Memory B cell (primary cell): ENCODE measurements at regions not wholly inside any gene's neighbourhood (a gene's known extent, or its start where the extent isn't known, plus 50 kb on each side); places are given as distances from the start of the nearest gene placed in this dataset.

Source experiments
- ATAC-seq: fragments of 150-1000 bp; cut with Tn5 transposase; 2 replicates; pipeline ENCODE4 v1.10.0; 2021; ENCODE audit warnings: low read depth, mild to moderate bottlenecking, moderate library complexity
- DNase-seq, 2 donors: peaks; one replicate each; pipeline ENCODE4 v3.0.0; 2022; ENCODE audit warnings: low spot score in 2 of 2
- H3K27ac Mint-ChIP-seq: one replicate; pipeline ENCODE4 v1.8.0; 2022; ENCODE audit warnings: mild to moderate bottlenecking, moderate library complexity, mixed read lengths
- H3K27me3 Mint-ChIP-seq: one replicate; pipeline ENCODE4 v1.8.0; 2022; ENCODE audit warnings: mixed read lengths
- H3K36me3 Mint-ChIP-seq: one replicate; pipeline ENCODE4 v1.8.0; 2022; ENCODE audit warnings: mild to moderate bottlenecking, mixed read lengths
- H3K4me1 Mint-ChIP-seq: one replicate; pipeline ENCODE4 v1.8.0; 2022; ENCODE audit warnings: mixed read lengths
- H3K4me3 Mint-ChIP-seq: one replicate; pipeline ENCODE4 v1.8.0; 2022; ENCODE audit warnings: mild to moderate bottlenecking, moderate library complexity, mixed read lengths
- H3K9me3 Mint-ChIP-seq: one replicate; pipeline ENCODE4 v1.8.0; 2022; ENCODE audit warnings: mixed read lengths

DNA sequence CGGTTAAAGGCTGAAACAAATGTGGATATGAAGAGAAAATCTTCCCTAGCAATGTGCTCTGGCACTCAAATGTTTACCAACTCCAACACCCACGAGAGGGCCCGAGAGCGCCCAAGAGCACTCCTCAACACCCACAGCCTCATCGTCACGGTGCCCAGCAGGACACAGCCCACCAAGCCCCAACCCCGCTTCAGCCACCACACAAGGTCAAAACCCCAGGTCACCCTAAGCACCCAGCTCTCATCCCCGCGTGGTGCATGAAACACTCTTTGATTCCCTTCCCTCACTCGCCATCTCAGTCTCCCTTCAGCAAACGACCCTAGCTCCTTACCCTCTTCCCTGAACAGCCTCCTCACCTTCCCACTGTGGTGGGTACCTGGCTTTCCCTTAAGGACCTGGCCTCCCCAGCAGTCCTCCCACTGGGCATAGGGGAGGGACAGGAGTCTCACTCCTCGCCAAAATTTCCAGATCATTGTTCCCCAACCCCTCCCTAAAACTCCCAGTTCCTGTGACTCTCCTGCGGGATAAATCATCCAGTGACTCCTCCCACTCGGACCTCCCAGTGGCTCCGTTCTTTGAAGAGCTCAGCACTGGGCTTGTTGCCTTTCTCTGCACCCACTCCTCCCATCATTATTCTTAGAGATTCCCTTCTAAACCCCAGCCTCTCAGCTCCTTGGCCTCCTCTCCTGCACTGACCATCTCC, 170.4 kb upstream of the SYT6 start:
- no peaks in the 10 kb centered on the region for H3K4me1 Mint-ChIP-seq
- H3K36me3 Mint-ChIP-seq = no peaks in the 10 kb centered on the region
- DNase-seq (no peak), ATAC-seq (no peak)
- no peak overlapping the region for H3K27ac Mint-ChIP-seq
- no peaks in the 10 kb centered on the region for H3K9me3 Mint-ChIP-seq
- H3K27me3 Mint-ChIP-seq = peaks cover 5% of the 10 kb centered on the region
- H3K4me3 Mint-ChIP-seq = no peak overlapping the region

DNA sequence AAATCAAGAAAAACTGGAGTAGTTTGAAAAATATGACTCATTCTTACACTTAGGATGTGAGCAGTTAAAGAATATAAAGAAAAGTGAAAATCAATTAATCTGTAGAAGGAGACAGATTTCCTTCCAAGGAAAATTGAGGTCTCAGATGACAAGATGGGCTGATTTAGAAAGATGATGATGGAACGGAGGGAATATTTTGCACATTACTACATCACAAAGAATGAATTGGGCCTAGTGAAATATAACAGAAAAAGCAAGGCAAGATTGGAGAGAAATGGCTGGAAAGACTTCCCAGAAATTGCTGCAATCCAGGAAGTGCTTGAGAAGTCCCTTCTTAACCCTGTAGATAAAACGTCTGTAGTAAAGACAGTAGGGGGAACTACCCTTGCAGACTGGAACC, 169.1 kb upstream of the SYT6 start:
- ATAC-seq (no peak), DNase-seq (no peak)
- H3K9me3 Mint-ChIP-seq = no peaks in the 10 kb centered on the region
- H3K27ac Mint-ChIP-seq = no peak overlapping the region
- H3K4me1 Mint-ChIP-seq = no peaks in the 10 kb centered on the region
- H3K4me3 Mint-ChIP-seq = no peak overlapping the region
- peaks cover 4% of the 10 kb centered on the region for H3K27me3 Mint-ChIP-seq
- no peaks in the 10 kb centered on the region for H3K36me3 Mint-ChIP-seq

DNA sequence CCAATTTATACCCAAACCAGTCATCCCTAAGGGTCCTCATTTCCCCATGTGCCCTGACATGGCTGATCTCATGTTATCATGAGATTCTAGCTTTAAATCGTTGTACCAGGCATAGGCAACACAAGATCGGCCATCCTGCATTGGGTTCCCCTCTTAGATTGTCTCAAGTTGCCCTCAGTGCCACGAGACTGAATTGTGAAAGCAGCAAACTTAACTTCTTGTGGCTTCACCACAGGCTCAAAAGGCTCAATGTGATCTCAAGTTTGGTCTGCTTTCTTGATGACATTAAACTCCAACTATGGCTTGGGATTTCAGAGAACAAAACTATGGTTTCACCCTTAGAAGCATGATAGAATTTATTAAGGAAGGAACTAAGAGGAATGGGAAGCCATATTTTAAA, 168.5 kb upstream of the SYT6 start:
- no peak overlapping the region for H3K27ac Mint-ChIP-seq
- peaks cover 4% of the 10 kb centered on the region for H3K27me3 Mint-ChIP-seq
- DNase-seq (no peak), ATAC-seq (no peak)
- no peaks in the 10 kb centered on the region for H3K9me3 Mint-ChIP-seq
- H3K4me3 Mint-ChIP-seq = no peak overlapping the region
- no peaks in the 10 kb centered on the region for H3K4me1 Mint-ChIP-seq
- no peaks in the 10 kb centered on the region for H3K36me3 Mint-ChIP-seq

DNA sequence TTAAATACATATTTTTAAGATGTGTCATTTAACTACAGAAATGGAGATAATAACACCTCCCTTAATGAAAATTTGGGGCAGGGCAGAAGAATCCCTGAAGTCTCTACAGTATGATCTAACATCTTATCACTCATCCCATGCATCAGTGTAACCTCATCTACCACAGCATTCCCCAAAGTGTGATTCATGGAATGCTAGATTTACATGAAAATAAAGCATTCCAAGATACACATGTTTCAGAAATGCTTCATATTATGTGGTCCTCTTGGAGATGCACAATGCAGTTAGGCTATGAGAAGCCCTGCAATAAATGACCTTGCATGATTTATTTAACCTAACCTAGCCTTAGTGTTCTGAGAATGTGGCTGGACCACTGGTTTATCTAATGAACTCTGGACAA, 166.9 kb upstream of the SYT6 start:
- H3K27ac Mint-ChIP-seq = no peak overlapping the region
- peaks cover 4% of the 10 kb centered on the region for H3K27me3 Mint-ChIP-seq
- DNase-seq = no peak
- no peaks in the 10 kb centered on the region for H3K4me1 Mint-ChIP-seq
- no peak for ATAC-seq
- H3K9me3 Mint-ChIP-seq = no peaks in the 10 kb centered on the region
- no peaks in the 10 kb centered on the region for H3K36me3 Mint-ChIP-seq
- H3K4me3 Mint-ChIP-seq = no peak overlapping the region

GRCh38 chr1:114319418-114319817, 165.7 kb upstream of the SYT6 start:
- Mint-ChIP-seq H3K4me1 (no peaks in the 10 kb centered on the region), H3K27ac (no peak overlapping the region), H3K9me3 (no peaks in the 10 kb centered on the region), H3K36me3 (no peaks in the 10 kb centered on the region), H3K4me3 (no peak overlapping the region), H3K27me3 (peaks cover 4% of the 10 kb centered on the region)
- DNase-seq (no peak), ATAC-seq (no peak)

DNA sequence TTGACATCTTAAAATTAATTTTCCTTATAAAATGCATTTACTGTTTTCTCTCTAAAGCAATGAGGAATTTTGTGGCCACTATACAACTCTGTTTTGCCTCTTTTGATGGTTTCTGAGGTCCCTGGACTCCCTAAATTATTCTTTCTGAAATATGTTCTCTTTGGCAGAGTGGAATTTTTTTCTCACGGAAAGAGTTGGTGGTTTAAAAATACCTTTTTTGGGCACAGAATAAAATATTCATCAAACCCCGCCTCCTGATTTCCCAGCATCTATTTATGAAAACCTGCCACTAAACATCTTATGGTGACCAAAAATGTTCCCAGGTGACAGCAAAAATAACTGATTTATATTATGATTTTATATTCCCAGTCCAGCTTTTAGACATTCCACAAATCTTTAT, 165.3 kb upstream of the SYT6 start:
- H3K9me3 Mint-ChIP-seq = no peaks in the 10 kb centered on the region
- H3K27ac Mint-ChIP-seq = no peak overlapping the region
- no peak overlapping the region for H3K4me3 Mint-ChIP-seq
- DNase-seq (no peak), ATAC-seq (no peak)
- H3K27me3 Mint-ChIP-seq = peaks cover 5% of the 10 kb centered on the region
- no peaks in the 10 kb centered on the region for H3K36me3 Mint-ChIP-seq
- no peaks in the 10 kb centered on the region for H3K4me1 Mint-ChIP-seq

- no peak overlapping the region for H3K27ac Mint-ChIP-seq
- H3K9me3 Mint-ChIP-seq = peaks cover 4% of the 10 kb centered on the region
- ATAC-seq (no peak), DNase-seq (no peak)
- no peaks in the 10 kb centered on the region for H3K36me3 Mint-ChIP-seq
- peaks cover 10% of the 10 kb centered on the region for H3K27me3 Mint-ChIP-seq
- no peak overlapping the region for H3K4me3 Mint-ChIP-seq
- no peaks in the 10 kb centered on the region for H3K4me1 Mint-ChIP-seq
These were observed 162.5 kb upstream of the SYT6 start for GRCh38 chr1:114316204-114316603.

- DNase-seq (no peak), ATAC-seq (peak; percentile 24)
- H3K27ac Mint-ChIP-seq = no peak overlapping the region
- no peaks in the 10 kb centered on the region for H3K4me1 Mint-ChIP-seq
- peaks cover 4% of the 10 kb centered on the region for H3K9me3 Mint-ChIP-seq
- no peaks in the 10 kb centered on the region for H3K36me3 Mint-ChIP-seq
- peaks cover 13% of the 10 kb centered on the region for H3K27me3 Mint-ChIP-seq
- H3K4me3 Mint-ChIP-seq = no peak overlapping the region
These were observed 162.0 kb upstream of the SYT6 start for GRCh38 chr1:114315631-114316030.

DNA sequence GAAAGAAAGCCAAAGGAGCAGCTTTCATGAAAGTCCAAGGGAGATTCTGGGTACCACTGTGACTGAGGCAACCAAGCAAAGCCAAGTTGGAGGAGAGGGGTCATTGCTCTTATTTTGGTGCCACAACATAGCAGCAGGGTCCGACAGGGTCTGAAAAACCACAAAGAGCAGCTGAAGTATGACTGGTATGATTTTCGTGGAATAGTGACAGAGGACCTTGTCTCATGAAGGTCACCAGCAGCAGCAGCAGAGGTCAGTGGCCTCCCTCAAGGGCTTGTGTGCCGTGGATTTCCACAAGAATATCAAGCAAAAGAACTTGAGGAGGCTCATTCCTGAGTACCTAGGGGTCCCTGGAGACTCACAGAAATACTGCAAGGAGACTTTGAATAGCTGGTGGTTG, 160.9 kb upstream of the SYT6 start:
- Mint-ChIP-seq H3K36me3 (no peaks in the 10 kb centered on the region), H3K4me1 (no peaks in the 10 kb centered on the region), H3K27me3 (peaks cover 14% of the 10 kb centered on the region), H3K9me3 (peaks cover 4% of the 10 kb centered on the region), H3K27ac (no peak overlapping the region), H3K4me3 (no peak overlapping the region)
- DNase-seq (no peak), ATAC-seq (no peak)

GRCh38 chr1:114314098-114314497, 160.4 kb upstream of the SYT6 start:
- ATAC-seq = no peak
- Mint-ChIP-seq H3K4me1 (no peaks in the 10 kb centered on the region), H3K9me3 (peaks cover 4% of the 10 kb centered on the region), H3K27me3 (peaks cover 14% of the 10 kb centered on the region), H3K36me3 (no peaks in the 10 kb centered on the region), H3K4me3 (no peak overlapping the region), H3K27ac (no peak overlapping the region)
- DNase-seq = no peak

- no peak overlapping the region for H3K27ac Mint-ChIP-seq
- peaks cover 16% of the 10 kb centered on the region for H3K27me3 Mint-ChIP-seq
- ATAC-seq = no peak
- H3K9me3 Mint-ChIP-seq = peaks cover 7% of the 10 kb centered on the region
- no peak overlapping the region for H3K4me3 Mint-ChIP-seq
- DNase-seq = no peak
- no peaks in the 10 kb centered on the region for H3K4me1 Mint-ChIP-seq
- no peaks in the 10 kb centered on the region for H3K36me3 Mint-ChIP-seq
These were observed 157.1 kb upstream of the SYT6 start for GRCh38 chr1:114310695-114311271.

DNA sequence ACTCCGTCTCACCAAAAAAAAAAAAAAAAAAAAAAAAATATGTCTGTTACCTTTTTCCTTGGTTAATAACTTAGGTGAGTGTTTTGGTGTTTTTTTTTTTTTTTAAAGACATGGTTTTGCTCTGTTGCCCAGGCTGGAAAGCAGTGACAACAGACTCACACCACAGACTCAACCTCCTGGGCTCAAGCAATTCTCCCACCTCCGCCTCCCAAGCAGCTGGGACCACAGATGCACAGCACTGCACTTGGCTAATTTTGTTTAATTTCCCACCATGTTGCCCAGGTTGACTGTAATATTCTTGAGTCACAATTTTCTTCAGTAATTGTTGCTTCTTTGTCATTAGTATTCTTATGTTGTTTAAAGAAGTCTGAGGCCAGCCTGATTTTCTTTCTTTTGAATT, 149.2 kb upstream of the SYT6 start:
- Mint-ChIP-seq H3K36me3 (peaks cover 1% of the 10 kb centered on the region), H3K9me3 (peaks cover 1% of the 10 kb centered on the region), H3K27me3 (peaks cover 6% of the 10 kb centered on the region), H3K27ac (no peak overlapping the region), H3K4me3 (no peak overlapping the region), H3K4me1 (no peaks in the 10 kb centered on the region)
- DNase-seq = no peak
- ATAC-seq = no peak

- H3K4me1 Mint-ChIP-seq = no peaks in the 10 kb centered on the region
- DNase-seq (no peak), ATAC-seq (no peak)
- H3K27ac Mint-ChIP-seq = no peak overlapping the region
- peaks cover 5% of the 10 kb centered on the region for H3K27me3 Mint-ChIP-seq
- H3K36me3 Mint-ChIP-seq = no peaks in the 10 kb centered on the region
- H3K4me3 Mint-ChIP-seq = no peak overlapping the region
- no peaks in the 10 kb centered on the region for H3K9me3 Mint-ChIP-seq
These were observed 145.8 kb upstream of the SYT6 start for GRCh38 chr1:114299331-114299975.

GRCh38 chr1:114298008-114298407, 144.3 kb upstream of the SYT6 start:
- Mint-ChIP-seq H3K36me3 (no peaks in the 10 kb centered on the region), H3K27me3 (peaks cover 7% of the 10 kb centered on the region), H3K27ac (no peak overlapping the region), H3K4me3 (no peak overlapping the region), H3K9me3 (no peaks in the 10 kb centered on the region), H3K4me1 (no peaks in the 10 kb centered on the region)
- DNase-seq (no peak), ATAC-seq (no peak)

DNA sequence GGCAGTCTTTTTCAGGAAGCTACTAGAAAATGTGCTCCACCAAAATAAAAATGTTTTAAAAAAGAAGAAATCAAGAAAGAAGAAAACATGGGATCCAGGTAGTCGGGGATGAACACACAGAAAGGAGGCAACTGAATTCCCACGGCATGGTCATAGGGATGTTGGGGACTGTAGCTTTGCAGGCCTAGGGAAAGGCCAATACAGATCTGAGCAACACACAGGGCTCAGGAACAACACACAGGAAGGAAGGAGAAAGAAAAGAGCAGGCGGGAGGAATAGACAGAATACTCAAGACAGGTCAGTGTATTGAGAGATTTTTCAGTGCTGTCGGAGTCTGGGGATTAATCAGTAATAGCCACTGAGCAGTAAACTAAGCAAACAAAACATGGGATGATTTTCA, 142.7 kb upstream of the SYT6 start:
- no peaks in the 10 kb centered on the region for H3K9me3 Mint-ChIP-seq
- H3K4me3 Mint-ChIP-seq = no peak overlapping the region
- no peak for ATAC-seq

More for the DNA sequence above, 142.7 kb upstream of the SYT6 start:
- DNase-seq = no peak
- Mint-ChIP-seq H3K27me3 (peaks cover 8% of the 10 kb centered on the region), H3K36me3 (no peaks in the 10 kb centered on the region), H3K4me1 (no peaks in the 10 kb centered on the region), H3K27ac (no peak overlapping the region)
